Mucosa of descending colon (tissue), 3 donors: ENCODE measurements at regions not wholly inside any gene's neighbourhood (a gene's known extent, or its start where the extent isn't known, plus 50 kb on each side); places are given as distances from the start of the nearest gene placed in this dataset.
"Not testable (repeated sequence)": the region's sequence is repeated elsewhere in the genome, so short reads cannot be mapped to it uniquely, and the experiment has no call there.

Experiments used
- ATAC-seq: fragments of 200-7000 bp; cut with Tn5 transposase; one replicate; pipeline ENCODE4 v1.9.1; 2020; ENCODE audit warnings: mild to moderate bottlenecking, moderate library complexity
- DNase-seq, 3 donors: peaks; one replicate each; pipeline ENCODE4 v3.0.0-alpha.2; 2020
- H3K36me3 ChIP-seq: fragments of 200-600 bp; one replicate; pipeline ENCODE4 v1.8.0; 2021; ENCODE audit warnings: low read depth, mild to moderate bottlenecking
- H3K4me1 ChIP-seq: fragments of 200-600 bp; one replicate; pipeline ENCODE4 v1.8.0; 2021; ENCODE audit warnings: low read depth, mild to moderate bottlenecking
- H3K4me3 ChIP-seq: fragments of 200-600 bp; one replicate; pipeline ENCODE4 v1.8.0; 2021; ENCODE audit warnings: mild to moderate bottlenecking
- H3K9me3 ChIP-seq: fragments of 200-600 bp; one replicate; pipeline ENCODE4 v1.8.0; 2021; ENCODE audit warnings: mild to moderate bottlenecking
- intact Hi-C, 2 donors: fragments of 100-400 bp; cut with DNase I in 1 of 2; cut with micrococcal nuclease in 1 of 2; formaldehyde crosslinking; loops; one replicate each; pipeline versions ENCODE4 v1.11.0 to v1.11.1; 2022; cut with DNase I, micrococcal nuclease
- TF ChIP-seq, protein P1 (sequence below): fragments of 200-600 bp; IDR thresholded peaks from one replicate; pipeline ENCODE4 v1.8.0; 2022; ENCODE audit warnings: antibody characterized with exemption, mild to moderate bottlenecking
- donor health status: DM: no; HTN: no; CAD: no; lungs with moderate emphysema.
- donor health status: DM: no; HTN: no; CAD: no.
- donor health status: DM: no; HTN: yes; CAD: no.

DNA sequence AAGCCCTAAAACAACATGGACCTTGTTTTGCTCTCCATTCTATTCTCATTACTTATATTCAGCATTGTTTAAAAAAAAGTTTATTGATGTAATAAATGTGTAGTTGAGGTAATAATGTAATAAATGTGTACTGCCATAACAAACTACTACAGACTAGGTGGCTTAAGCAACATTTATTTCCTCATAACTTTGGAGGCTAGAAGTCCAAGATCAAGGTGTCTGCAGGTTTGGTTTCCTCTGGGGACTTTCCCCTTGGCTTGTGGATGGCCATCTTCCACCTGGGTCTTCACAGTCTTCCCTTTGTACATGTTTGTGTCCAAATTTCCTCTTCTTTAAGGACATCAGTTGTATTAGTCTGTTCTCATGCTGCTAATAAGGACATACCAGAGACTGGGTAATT, 93.1 kb downstream of the LMO4 start:
- peaks cover 7% of the 10 kb centered on the region for H3K4me1 ChIP-seq
- no peak for DNase-seq
- intact Hi-C loops = no loop called here
- ATAC-seq = peak; percentile 66
- TF ChIP-seq, protein P1, sequence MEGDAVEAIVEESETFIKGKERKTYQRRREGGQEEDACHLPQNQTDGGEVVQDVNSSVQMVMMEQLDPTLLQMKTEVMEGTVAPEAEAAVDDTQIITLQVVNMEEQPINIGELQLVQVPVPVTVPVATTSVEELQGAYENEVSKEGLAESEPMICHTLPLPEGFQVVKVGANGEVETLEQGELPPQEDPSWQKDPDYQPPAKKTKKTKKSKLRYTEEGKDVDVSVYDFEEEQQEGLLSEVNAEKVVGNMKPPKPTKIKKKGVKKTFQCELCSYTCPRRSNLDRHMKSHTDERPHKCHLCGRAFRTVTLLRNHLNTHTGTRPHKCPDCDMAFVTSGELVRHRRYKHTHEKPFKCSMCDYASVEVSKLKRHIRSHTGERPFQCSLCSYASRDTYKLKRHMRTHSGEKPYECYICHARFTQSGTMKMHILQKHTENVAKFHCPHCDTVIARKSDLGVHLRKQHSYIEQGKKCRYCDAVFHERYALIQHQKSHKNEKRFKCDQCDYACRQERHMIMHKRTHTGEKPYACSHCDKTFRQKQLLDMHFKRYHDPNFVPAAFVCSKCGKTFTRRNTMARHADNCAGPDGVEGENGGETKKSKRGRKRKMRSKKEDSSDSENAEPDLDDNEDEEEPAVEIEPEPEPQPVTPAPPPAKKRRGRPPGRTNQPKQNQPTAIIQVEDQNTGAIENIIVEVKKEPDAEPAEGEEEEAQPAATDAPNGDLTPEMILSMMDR = no peak
- H3K36me3 ChIP-seq = no peaks in the 10 kb centered on the region
- no peaks in the 10 kb centered on the region for H3K9me3 ChIP-seq
- no peak overlapping the region for H3K4me3 ChIP-seq

DNA sequence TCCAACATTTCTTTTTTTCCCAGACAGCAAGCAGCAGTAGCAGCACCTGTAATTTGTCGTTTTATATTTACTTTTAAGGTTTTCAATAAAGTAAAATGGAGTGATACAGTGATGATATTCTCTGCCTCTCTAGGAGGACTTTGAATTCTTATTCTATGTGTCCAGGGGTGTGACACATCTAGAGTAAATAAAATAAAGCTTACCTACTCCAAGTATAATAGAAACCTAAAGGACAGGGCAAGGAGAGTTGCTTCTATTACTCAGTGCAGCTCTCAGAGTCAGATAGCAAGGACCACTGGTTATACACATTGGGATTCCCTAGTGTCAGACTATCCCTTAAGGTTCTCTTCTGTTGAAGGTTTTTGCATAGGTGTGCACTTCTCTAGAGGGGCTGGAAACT, 95.9 kb downstream of the LMO4 start:
- TF ChIP-seq, protein P1 = no peak
- H3K4me3 ChIP-seq = no peak overlapping the region
- H3K36me3 ChIP-seq = no peaks in the 10 kb centered on the region
- intact Hi-C loops = no loop called here
- H3K4me1 ChIP-seq = peaks cover 7% of the 10 kb centered on the region
- no peak for DNase-seq
- peak; percentile 90 for ATAC-seq
- no peaks in the 10 kb centered on the region for H3K9me3 ChIP-seq

DNA sequence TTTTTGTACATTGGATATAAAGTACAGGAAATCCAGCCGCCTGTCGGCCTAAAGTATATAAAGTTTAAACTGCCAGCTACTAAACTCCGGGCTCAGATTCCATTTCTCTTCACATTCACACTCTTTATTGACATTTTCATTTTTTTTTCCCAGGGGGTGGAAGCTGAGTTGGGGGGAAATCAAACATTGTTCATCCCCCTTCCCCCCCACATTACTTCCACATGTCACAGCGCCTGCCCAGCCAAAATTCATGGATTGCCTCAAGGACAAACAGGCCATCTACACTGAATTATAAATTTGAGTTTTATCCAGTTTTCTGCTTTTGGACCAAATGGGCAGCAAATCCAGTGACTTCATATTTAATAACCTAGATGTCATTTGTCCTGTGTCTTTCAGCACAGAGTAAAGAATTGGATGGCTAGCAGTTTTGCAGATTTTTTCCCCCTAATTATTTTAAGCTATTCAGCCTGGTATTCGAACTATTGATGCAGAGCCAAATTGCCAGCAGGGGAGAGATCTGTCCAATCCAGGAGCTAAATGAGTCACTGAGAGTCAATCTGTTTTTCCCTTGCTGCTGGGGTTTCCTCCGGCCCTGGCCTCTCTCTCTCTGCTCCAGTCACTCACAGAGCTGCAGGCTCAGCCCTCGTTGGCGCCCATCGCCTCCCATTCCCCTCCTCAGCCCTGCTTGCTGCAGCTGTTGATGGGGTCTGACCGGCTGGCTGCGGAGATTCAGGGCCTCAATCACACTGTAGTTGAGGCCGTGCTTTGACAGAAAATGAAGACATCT, 98.0 kb downstream of the LMO4 start:
- H3K4me3 ChIP-seq = no peak overlapping the region
- DNase-seq (no peak), ATAC-seq (no peak)
- H3K9me3 ChIP-seq = no peaks in the 10 kb centered on the region
- no peaks in the 10 kb centered on the region for H3K36me3 ChIP-seq
- intact Hi-C loops = no loop called here
- TF ChIP-seq, protein P1 = no peak
- H3K4me1 ChIP-seq = peaks cover 7% of the 10 kb centered on the region

DNA sequence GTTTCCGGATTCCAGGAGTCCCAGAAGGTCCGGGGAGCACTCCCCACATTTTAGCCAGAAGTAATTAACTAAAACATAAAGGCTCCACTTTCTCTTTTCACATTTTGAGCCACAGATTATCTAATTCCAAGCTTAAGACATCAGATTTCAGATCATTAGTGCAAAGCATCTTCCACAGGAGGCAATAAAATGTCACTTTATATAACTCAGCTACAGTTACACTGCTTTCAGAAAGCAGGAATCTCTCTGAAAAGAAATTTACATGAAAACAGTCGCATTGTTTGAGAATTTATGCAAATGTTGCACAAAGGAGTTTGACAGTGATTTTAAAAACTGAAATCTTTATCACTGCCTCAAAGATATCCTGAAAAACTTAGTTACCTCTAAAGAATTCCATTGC, 99.7 kb downstream of the LMO4 start:
- Histone ChIP-seq H3K4me1 (peaks cover 7% of the 10 kb centered on the region), H3K9me3 (no peaks in the 10 kb centered on the region), H3K4me3 (no peak overlapping the region), H3K36me3 (no peaks in the 10 kb centered on the region)
- intact Hi-C loops = no loop called here
- TF ChIP-seq, protein P1 = no peak
- no peak for ATAC-seq
- DNase-seq = no peak

DNA sequence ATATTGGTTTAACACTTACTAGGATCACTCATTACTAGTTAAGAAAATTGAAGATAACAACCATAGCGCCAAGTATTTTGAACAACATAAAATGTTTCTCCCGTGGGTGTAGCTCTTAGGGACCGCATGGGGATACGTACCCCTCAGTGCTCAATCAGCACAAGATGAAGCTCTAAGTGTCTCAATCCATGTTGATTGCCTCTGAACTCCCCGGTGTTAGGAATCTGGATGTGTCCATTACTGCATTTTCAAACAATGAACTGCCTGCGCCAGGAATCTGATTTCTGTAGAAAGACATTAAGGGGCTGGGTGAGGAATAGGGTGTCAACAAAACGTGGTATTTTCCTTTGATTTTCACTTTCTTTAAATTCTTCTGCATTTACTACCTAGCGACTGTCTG, 100.2 kb downstream of the LMO4 start:
- intact Hi-C loops = no loop called here
- no peaks in the 10 kb centered on the region for H3K36me3 ChIP-seq
- peaks cover 6% of the 10 kb centered on the region for H3K4me1 ChIP-seq
- H3K9me3 ChIP-seq = no peaks in the 10 kb centered on the region
- DNase-seq (no peak), ATAC-seq (no peak)
- no peak overlapping the region for H3K4me3 ChIP-seq
- TF ChIP-seq, protein P1 = no peak

DNA sequence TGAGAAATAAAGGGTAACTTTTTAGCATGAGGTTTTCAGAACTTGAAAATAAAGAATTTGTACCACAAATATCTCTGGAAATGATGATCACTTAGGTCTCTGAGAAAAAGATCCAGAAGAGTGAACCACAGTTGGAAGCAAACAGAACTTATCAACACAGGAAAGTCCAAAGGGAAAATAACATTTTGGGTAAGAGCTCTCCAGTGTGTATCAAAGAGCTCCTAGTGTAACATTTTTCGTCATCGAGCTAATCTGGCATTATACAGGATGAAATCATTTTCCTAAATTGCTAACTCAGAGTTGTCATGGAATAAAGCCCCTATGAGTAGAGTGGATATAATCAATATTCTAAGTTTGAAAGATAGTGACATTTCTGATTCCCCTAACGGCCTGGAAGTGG, 104.0 kb downstream of the LMO4 start:
- no peaks in the 10 kb centered on the region for H3K9me3 ChIP-seq
- TF ChIP-seq, protein P1 = no peak
- no peak overlapping the region for H3K4me3 ChIP-seq
- ATAC-seq (no peak), DNase-seq (no peak)
- intact Hi-C loops = no loop called here
- no peaks in the 10 kb centered on the region for H3K36me3 ChIP-seq
- no peaks in the 10 kb centered on the region for H3K4me1 ChIP-seq

DNA sequence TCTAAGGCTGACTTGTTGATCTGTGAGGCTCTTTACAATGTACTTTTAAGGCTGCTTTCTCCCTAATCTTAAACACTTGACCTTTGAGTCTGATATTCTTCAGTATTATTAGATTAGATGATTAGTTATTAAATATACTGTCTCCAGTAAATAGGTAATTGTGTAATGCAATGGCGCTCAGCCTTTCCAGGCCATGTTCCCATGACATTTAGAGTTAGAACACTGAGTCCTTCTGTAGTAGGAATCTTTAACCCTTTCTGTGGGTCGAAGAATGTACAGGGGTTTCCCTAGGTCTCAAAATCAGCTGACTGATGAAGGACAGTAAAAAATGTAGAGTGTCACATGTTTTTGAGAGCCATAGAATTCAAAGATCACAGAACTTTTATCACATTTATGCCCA, 104.4 kb downstream of the LMO4 start:
- DNase-seq, intact Hi-C loops, H3K9me3 ChIP-seq, H3K4me3 ChIP-seq, H3K4me1 ChIP-seq, H3K36me3 ChIP-seq, ATAC-seq: not testable (repeated sequence)
